GM12873 (cell line): ENCODE measurements at regions not wholly inside any gene's neighbourhood (a gene's known extent, or its start where the extent isn't known, plus 50 kb on each side); places are given as distances from the start of the nearest gene placed in this dataset.

ENCODE experiments used
- TF ChIP-seq, protein P1 (sequence below): IDR thresholded peaks from 2 replicates; pipeline ENCODE4 v1.5.1; 2012; ENCODE audit warnings: low read depth, mild to moderate bottlenecking, moderate library complexity, low read length, control low read depth; ENCODE audit not compliant: insufficient read depth; ENCODE audit errors: missing control alignments

DNA sequence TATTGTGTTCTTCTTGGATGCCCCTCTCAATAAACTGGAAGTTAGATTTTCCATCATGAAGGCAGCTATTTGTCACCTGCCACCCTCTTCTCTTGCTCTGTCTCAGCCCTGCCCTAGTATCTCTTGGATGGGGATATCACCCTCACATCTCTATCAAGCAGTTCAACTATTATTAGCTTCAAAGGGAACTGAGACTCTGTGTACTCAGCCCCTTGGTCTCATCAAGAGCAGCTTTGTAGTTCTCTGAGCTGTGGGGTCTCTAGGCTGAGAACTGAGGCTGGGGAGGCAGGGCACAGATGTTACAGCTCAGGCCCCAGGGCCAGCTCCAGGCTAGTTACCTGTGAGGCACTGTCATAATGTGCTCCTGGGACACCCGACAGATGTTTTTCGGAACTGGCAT lies 130.3 kb downstream of the DAD1 start:
- TF ChIP-seq, protein P1, sequence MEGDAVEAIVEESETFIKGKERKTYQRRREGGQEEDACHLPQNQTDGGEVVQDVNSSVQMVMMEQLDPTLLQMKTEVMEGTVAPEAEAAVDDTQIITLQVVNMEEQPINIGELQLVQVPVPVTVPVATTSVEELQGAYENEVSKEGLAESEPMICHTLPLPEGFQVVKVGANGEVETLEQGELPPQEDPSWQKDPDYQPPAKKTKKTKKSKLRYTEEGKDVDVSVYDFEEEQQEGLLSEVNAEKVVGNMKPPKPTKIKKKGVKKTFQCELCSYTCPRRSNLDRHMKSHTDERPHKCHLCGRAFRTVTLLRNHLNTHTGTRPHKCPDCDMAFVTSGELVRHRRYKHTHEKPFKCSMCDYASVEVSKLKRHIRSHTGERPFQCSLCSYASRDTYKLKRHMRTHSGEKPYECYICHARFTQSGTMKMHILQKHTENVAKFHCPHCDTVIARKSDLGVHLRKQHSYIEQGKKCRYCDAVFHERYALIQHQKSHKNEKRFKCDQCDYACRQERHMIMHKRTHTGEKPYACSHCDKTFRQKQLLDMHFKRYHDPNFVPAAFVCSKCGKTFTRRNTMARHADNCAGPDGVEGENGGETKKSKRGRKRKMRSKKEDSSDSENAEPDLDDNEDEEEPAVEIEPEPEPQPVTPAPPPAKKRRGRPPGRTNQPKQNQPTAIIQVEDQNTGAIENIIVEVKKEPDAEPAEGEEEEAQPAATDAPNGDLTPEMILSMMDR, result no peak

DNA sequence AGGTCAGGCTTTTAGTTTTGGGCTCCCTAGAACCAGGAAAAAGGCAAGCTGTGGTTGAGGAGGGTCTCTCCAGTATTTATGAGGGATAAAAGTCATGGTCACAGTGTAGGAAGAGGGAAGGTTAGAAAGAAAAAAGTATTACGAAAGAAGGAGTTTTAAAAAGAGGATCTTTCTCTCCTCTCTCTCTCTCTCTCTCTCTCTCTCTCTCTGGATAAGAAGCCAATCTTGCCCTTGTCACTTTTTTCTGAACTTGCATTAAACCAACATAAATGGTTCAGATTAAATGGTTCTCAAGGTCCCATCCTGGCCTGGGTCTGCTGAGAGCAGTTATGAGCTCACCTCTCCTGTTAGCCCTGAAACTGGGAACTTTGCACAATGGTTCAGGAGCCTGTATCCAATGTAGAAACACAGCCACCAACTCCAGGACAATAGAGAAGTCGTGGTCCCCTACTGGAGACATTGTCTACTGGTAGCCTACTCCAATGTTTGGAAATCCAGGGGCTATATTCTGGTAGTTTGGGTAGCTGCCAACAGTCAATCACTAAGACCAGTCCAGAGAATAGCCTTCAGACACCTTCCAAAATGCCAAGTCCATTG lies 131.9 kb downstream of the DAD1 start:
- TF ChIP-seq, protein P1, result no peak

DNA sequence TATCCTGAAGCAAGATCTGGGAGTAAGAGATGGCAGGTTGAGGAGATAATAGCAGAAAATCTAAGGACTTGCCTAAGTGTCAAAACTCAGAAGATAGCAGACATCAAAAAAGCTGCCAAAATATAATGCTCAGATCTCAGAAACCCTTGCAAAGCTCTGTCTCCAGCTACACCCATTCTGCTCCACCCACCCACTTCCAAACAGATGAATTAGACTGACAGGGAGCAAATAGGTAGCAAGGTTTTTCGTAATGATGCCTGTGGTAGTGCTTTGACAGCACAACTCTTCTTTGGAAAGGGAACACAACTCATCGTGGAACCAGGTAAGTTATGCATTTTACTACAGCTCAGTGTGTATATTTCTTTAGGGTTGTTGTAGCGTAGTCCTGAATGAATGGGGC lies 132.6 kb downstream of the DAD1 start:
- TF ChIP-seq, protein P1, result no peak

DNA sequence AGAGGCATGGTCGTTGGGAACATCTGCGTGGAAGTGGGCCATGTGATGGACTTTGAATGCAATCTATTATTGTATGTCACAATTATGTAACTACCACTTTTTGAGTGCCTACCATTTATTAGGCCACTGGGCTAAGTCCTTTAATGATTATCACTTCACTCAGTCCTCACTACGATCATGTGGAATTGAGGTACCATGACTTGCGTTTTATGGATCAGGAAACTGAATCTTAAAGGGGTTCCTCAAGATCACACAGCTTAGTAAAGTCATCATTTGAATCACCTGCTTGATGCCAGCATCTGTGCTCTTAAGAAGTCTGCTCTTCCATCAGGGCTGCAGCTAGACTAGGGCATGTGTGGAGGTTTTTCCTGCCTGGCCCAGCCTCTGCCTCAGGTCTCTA lies 136.7 kb downstream of the DAD1 start:
- TF ChIP-seq, protein P1, result no peak

DNA sequence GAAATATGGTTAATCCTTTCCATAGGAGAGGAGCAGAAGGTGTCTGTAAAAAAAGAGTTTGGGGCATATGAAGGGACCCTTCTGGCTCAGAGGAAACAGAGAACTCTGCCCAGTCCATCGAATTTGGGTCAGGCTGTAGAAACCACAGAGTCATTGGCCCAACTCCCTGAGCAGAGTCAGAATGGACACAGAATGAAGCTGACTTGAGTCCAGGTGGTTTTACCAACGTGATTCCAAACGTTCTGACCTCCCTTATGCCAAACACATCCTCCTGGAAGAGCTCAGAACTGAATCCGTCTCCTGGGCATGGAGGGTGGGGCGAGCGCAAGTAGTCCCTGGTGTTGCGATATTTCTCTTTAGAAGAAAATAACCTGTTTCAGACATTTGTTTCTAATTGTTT lies 138.8 kb downstream of the DAD1 start:
- TF ChIP-seq, protein P1, result no peak

DNA sequence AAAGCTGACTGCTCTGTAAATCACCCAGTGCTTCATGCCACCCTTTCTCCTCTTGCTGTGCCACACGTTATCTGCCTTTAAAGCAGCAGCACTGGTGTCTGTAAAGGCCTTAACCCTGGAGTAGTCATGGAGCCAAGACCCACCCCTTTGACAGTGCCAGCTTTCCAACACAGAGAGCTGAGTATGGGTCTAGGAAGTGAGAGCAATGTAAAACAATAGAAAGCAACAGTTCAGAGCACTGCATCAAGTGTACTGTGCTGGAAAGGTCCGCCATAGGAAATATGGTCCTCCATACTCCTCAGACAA lies 139.5 kb downstream of the DAD1 start:
- TF ChIP-seq, protein P1, result no peak

DNA sequence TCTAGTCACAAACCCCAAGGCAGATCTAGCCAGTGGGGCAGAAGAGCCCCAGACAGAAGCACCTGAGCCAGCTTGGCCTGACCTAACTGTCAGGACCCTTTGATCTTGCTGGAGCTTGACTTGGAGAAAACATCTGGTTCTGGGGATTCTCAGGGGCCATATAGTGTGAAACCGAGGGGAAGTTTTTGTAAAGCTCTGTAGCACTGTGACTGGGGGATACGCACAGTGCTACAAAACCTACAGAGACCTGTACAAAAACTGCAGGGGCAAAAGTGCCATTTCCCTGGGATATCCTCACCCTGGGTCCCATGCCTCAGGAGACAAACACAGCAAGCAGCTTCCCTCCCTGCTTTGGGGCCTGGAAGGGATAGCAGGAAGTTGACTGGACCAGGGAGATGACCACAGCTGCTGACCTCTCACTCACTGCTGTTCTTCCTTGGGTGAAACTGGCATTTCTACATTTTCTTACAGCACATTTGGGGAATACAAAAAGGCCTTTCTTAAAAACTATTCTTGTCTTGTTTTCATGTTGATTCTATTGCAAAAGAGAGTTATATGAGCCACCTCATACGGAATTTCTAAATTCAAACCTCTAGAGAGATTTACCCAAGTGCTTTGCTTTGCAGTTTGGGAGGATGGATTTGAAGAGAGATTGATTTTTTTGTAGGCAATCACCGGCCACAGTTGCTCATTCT lies 140.0 kb downstream of the DAD1 start:
- TF ChIP-seq, protein P1, result no peak
